B cell (primary cell): ENCODE measurements at regions not wholly inside any gene's neighbourhood (a gene's known extent, or its start where the extent isn't known, plus 50 kb on each side); places are given as distances from the start of the nearest gene placed in this dataset.

Experiments used
- ATAC-seq: fragments of 200-7000 bp; cut with Tn5 transposase; one replicate; pipeline ENCODE4 v1.10.0; 2021; ENCODE audit warnings: low read depth, mild to moderate bottlenecking, moderate number of reproducible peaks, moderate library complexity
- CTCF ChIA-PET: fragments of 350-600 bp; sonication (Branson Sonifier 250); formaldehyde crosslinking; loops from one replicate; lab custom pipeline; 2021; ENCODE audit warnings: antibody characterized with exemption, inconsistent platforms; lab: Charles Lee
- POLR2A ChIA-PET: fragments of 350-600 bp; sonication (Branson Sonifier 250); formaldehyde crosslinking; loops from one replicate; lab custom pipeline; 2021; ENCODE audit warnings: antibody characterized with exemption; lab: Charles Lee
- DNase-seq: peaks from one replicate; pipeline ENCODE4 v3.0.0; 2013
- H2AFZ ChIP-seq: 2 replicates; pipeline ENCODE4 v1.6.1; 2012; ENCODE audit warnings: mild to moderate bottlenecking, low read depth, low read length; ENCODE audit not compliant: insufficient read depth, poor library complexity, severe bottlenecking
- H3K27ac ChIP-seq, 2 donors: 1 replicate in 1 of 2; 2 replicates in 1 of 2; pipeline ENCODE4 v1.5.1; 2012 to 2013; ENCODE audit warnings: low read length in 2 of 2, mild to moderate bottlenecking in 2 of 2, moderate library complexity in 1 of 2
- H3K27me3 ChIP-seq, 4 experiments: fragments of 200-600 bp in 1 of 4; sonication (generic) in 1 of 4; replicated peaks in 1 of 4; 1 replicate in 2 of 4; 2 replicates in 2 of 4; pipeline versions ENCODE4 v1.6.1 to v1.7.0; 2013 to 2016; ENCODE audit warnings: low read length in 3 of 4, mild to moderate bottlenecking in 2 of 4, mixed read lengths in 1 of 4, moderate library complexity in 1 of 4; ENCODE audit not compliant: insufficient read depth in 4 of 4, control insufficient read depth in 3 of 4; ENCODE audit errors: control extremely low read depth in 1 of 4
- H3K36me3 ChIP-seq, 2 experiments: replicated peaks in 1 of 2; 1 replicate in 1 of 2; 2 replicates in 1 of 2; pipeline versions ENCODE4 v1.6.1 to v1.7.1; 2013; ENCODE audit warnings: low read length in 1 of 2; ENCODE audit not compliant: insufficient read depth in 2 of 2, control insufficient read depth in 1 of 2; ENCODE audit errors: control extremely low read depth in 1 of 2, extremely low read depth in 1 of 2
- H3K4me1 ChIP-seq, 2 donors: fragments of 200-600 bp in 1 of 2; sonication (generic) in 1 of 2; 1 replicate in 1 of 2; 2 replicates in 1 of 2; pipeline versions ENCODE4 v1.5.1 to v1.6.1; 2013 to 2017; ENCODE audit warnings: low read length in 2 of 2; ENCODE audit not compliant: control insufficient read depth in 2 of 2, insufficient read depth in 2 of 2
- H3K4me2 ChIP-seq: replicated peaks from 2 replicates; pipeline ENCODE3; 2012; ENCODE audit warnings: mild to moderate bottlenecking, low read depth, low read length; ENCODE audit not compliant: poor library complexity, severe bottlenecking
- H3K4me3 ChIP-seq, 5 experiments: fragments of 200-600 bp in 1 of 5; sonication (generic) in 1 of 5; 1 replicate in 3 of 5; 2 replicates in 2 of 5; pipeline versions ENCODE4 v1.5.1 to v1.7.0; 2011 to 2016; ENCODE audit warnings: low read length in 4 of 5, mild to moderate bottlenecking in 4 of 5, low read depth in 2 of 5, control low read depth in 1 of 5, moderate library complexity in 1 of 5; ENCODE audit not compliant: insufficient read depth in 1 of 5; ENCODE audit errors: control extremely low read depth in 1 of 5, extremely low read depth in 1 of 5
- H3K79me2 ChIP-seq: fragments of 200-600 bp; sonication (generic); one replicate; pipeline ENCODE4 v1.6.0; 2016; ENCODE audit warnings: low read length; ENCODE audit not compliant: control insufficient read depth, insufficient read depth
- H3K9ac ChIP-seq: fragments of 200-600 bp; sonication (generic); 2 replicates; pipeline ENCODE4 v1.6.1; 2017; ENCODE audit warnings: mild to moderate bottlenecking, low read length, moderate library complexity
- H3K9me3 ChIP-seq, 3 donors: one replicate each; pipeline versions ENCODE4 v1.6.1 to v1.7.1; 2013; ENCODE audit warnings: low read length in 2 of 3; ENCODE audit not compliant: control insufficient read depth in 2 of 3, insufficient read depth in 1 of 3; ENCODE audit errors: control extremely low read depth in 1 of 3
- H4K20me1 ChIP-seq: 2 replicates; pipeline ENCODE4 v1.6.0; 2012; ENCODE audit warnings: mild to moderate bottlenecking, low read length; ENCODE audit not compliant: insufficient read depth, control insufficient read depth, poor library complexity, severe bottlenecking
- H3K27ac Mint-ChIP-seq: one replicate; pipeline ENCODE4 v1.8.0; 2021; ENCODE audit warnings: mixed read lengths
- H3K27me3 Mint-ChIP-seq: one replicate; pipeline ENCODE4 v1.8.0; 2021; ENCODE audit warnings: mixed read lengths
- H3K4me1 Mint-ChIP-seq: one replicate; pipeline ENCODE4 v1.8.0; 2021; ENCODE audit warnings: mixed read lengths
- H3K4me3 Mint-ChIP-seq: one replicate; pipeline ENCODE4 v1.8.0; 2021; ENCODE audit warnings: mixed read lengths
- H3K9me3 Mint-ChIP-seq: one replicate; pipeline ENCODE4 v1.8.0; 2022; ENCODE audit warnings: mixed read lengths; ENCODE audit not compliant: insufficient read depth
- CTCF ChIP-seq: fragments of 200-600 bp; IDR thresholded peaks from one replicate; pipeline ENCODE4 v1.8.0; 2022; ENCODE audit warnings: antibody characterized with exemption, mild to moderate bottlenecking
- EZH2 ChIP-seq: IDR thresholded peaks from 2 replicates; pipeline ENCODE4 v1.6.1; 2012; ENCODE audit warnings: borderline replicate concordance, low read depth, mild to moderate bottlenecking, moderate library complexity, low read length; ENCODE audit not compliant: insufficient read depth, poor library complexity, severe bottlenecking
- WGBS: methylation state at CpG from one replicate; pipeline ENCODE4 v1.1.5; 2013; ENCODE audit warnings: missing lambda C conversion rate; ENCODE audit not compliant: insufficient coverage; 5-methylcytosine and 5-hydroxymethylcytosine counted together
- intact Hi-C: fragments of 100-400 bp; cut with micrococcal nuclease; formaldehyde crosslinking; loops from one replicate; pipeline ENCODE4 v1.10.0; 2022

DNA sequence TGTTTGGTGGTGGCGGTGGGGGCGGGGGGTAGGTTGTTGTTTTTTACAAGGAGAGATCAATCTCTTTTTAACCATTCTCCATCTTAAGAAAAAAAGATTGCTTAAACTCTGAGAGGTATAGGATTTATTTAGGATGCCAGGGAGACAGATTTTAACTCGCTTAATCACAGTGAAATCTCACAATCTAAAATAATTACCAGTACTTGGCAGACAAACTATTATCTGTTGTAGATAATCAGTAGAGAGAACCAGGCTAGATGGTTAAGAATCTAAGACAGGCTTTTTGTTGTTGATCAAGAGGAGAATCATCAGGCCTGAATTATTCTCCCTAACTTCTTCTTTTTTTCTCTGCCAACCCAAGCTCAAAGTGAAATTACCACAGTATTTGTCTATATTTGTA, 470.2 kb upstream of the ADAMTS9 start:
- Histone ChIP-seq H3K79me2 (no peaks in the 10 kb centered on the region), H3K9ac (no peak overlapping the region), H3K27me3 (no peaks in the 10 kb centered on the region), H2AFZ (no peak overlapping the region), H3K4me2 (no peak overlapping the region), H3K27ac (no peak overlapping the region), H3K4me1 (no peaks in the 10 kb centered on the region), H3K9me3 (peaks cover 0 to 2% (median 0%) of the 10 kb centered on the region in 3 donors), H3K36me3 (no peaks in the 10 kb centered on the region), H3K4me3 (no peak overlapping the region), H4K20me1 (no peaks in the 10 kb centered on the region)
- H3K4me3 Mint-ChIP-seq, result no peak overlapping the region
- TF ChIP-seq CTCF (no peak), EZH2 (no peak)
- CTCF ChIA-PET, result no interaction called here
- WGBS, result no CpG with 5 or more reads among the region's 3 CpGs
- POLR2A ChIA-PET, result no interaction called here
- H3K27ac Mint-ChIP-seq, result no peak overlapping the region
- no peak for DNase-seq
- H3K27me3 Mint-ChIP-seq, result no peaks in the 10 kb centered on the region
- H3K4me1 Mint-ChIP-seq, result no peaks in the 10 kb centered on the region
- peaks cover 7% of the 10 kb centered on the region for H3K9me3 Mint-ChIP-seq
- intact Hi-C loops, result no loop called here
- ATAC-seq, result no peak

GRCh38 chr3:65153850-65154512, 466.2 kb upstream of the ADAMTS9 start:
- 71% methylated on average over 5 of the region's 8 CpGs for WGBS
- H4K20me1 ChIP-seq, result no peaks in the 10 kb centered on the region
- CTCF ChIA-PET, result no interaction called here
- TF ChIP-seq CTCF, result no peak
- TF ChIP-seq EZH2, result no peak
- no peak for ATAC-seq
- H3K4me1 Mint-ChIP-seq, result no peaks in the 10 kb centered on the region
- no peaks in the 10 kb centered on the region for H3K79me2 ChIP-seq
- no peak overlapping the region for H3K9ac ChIP-seq
- H3K27ac Mint-ChIP-seq, result no peak overlapping the region
- H3K36me3 ChIP-seq, result no peaks in the 10 kb centered on the region
- no peak overlapping the region for H3K4me3 ChIP-seq
- intact Hi-C loops, result no loop called here
- H3K9me3 Mint-ChIP-seq, result peaks cover 11% of the 10 kb centered on the region
- no peak for DNase-seq
- no peak overlapping the region for H3K4me3 Mint-ChIP-seq
- no peak overlapping the region for H3K4me2 ChIP-seq
- H3K27ac ChIP-seq, result no peak overlapping the region
- H3K9me3 ChIP-seq, result peaks cover 0 to 2% (median 0%) of the 10 kb centered on the region in 3 donors
- H2AFZ ChIP-seq, result no peak overlapping the region
- POLR2A ChIA-PET, result no interaction called here
- H3K27me3 Mint-ChIP-seq, result no peaks in the 10 kb centered on the region
- H3K27me3 ChIP-seq, result no peaks in the 10 kb centered on the region
- H3K4me1 ChIP-seq, result no peaks in the 10 kb centered on the region
